Spleen (tissue), 7 donors: ENCODE measurements at regions not wholly inside any gene's neighbourhood (a gene's known extent, or its start where the extent isn't known, plus 50 kb on each side); places are given as distances from the start of the nearest gene placed in this dataset.

ENCODE experiments used
- POLR2A ChIP-seq, 3 donors: fragments of 450-650 bp; IDR thresholded peaks; one replicate each; pipeline ENCODE4 v1.5.1; 2017; ENCODE audit warnings: antibody characterized with exemption in 3 of 3, mild to moderate bottlenecking in 1 of 3
- TF ChIP-seq, protein P1 (sequence below), 11 experiments: fragments of 200-600 bp in 7 of 11; fragments of 450-650 bp in 4 of 11; sonication (generic) in 4 of 11; IDR thresholded peaks in 8 of 11; conservative IDR thresholded peaks in 3 of 11; 1 replicate in 7 of 11; 2 replicates in 4 of 11; pipeline versions ENCODE4 v1.4.0 to v1.8.0; 2016 to 2021; ENCODE audit warnings: antibody characterized with exemption in 11 of 11, inconsistent platforms in 4 of 11, mild to moderate bottlenecking in 1 of 11
- donor health status: DM: no; HTN: no; CAD: no; lungs with moderate emphysema.
- donor health status: DM: no; HTN: no; CAD: no.
- donor health status: DM: no; HTN: no; CAD: no.

DNA sequence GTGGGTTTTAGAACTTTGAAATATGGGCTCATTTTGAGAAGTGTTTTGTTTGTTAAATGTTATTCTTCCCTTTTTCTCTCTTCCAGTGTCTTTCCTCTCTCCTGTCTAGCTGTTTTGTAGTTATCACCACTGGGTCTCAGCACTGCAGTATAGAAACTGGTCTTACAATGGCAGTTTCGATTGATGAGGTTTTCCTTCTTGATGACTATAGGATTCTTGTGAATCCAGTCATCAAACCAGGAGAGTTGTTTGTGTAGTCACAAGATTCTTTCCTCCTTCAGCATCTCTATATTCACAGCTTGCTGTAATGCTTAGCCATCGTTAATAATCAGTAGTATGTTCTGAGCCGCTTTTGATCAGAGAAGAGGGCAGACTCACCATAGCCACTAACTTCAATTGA, 172.3 kb downstream of the OGFRL1 start:
- TF ChIP-seq, protein P1, sequence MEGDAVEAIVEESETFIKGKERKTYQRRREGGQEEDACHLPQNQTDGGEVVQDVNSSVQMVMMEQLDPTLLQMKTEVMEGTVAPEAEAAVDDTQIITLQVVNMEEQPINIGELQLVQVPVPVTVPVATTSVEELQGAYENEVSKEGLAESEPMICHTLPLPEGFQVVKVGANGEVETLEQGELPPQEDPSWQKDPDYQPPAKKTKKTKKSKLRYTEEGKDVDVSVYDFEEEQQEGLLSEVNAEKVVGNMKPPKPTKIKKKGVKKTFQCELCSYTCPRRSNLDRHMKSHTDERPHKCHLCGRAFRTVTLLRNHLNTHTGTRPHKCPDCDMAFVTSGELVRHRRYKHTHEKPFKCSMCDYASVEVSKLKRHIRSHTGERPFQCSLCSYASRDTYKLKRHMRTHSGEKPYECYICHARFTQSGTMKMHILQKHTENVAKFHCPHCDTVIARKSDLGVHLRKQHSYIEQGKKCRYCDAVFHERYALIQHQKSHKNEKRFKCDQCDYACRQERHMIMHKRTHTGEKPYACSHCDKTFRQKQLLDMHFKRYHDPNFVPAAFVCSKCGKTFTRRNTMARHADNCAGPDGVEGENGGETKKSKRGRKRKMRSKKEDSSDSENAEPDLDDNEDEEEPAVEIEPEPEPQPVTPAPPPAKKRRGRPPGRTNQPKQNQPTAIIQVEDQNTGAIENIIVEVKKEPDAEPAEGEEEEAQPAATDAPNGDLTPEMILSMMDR (IDR thresholded peaks at IDR 0.05 in 8 of 11, conservative IDR thresholded peaks at IDR 0.05 in 3 of 11): no peak
- TF ChIP-seq POLR2A (IDR thresholded peaks at IDR 0.05): no peak
